AG09309 (cell line): ENCODE measurements at regions not wholly inside any gene's neighbourhood (a gene's known extent, or its start where the extent isn't known, plus 50 kb on each side); places are given as distances from the start of the nearest gene placed in this dataset.
A peak's percentile ranks its signal among the peaks of the same experiment; 100 is the strongest.

ENCODE experiments used
- DNase-seq: peaks from one replicate; pipeline ENCODE4 v3.0.0-alpha.2; 2010; ENCODE audit warnings: low read depth
- H3K4me3 ChIP-seq: 2 replicates; pipeline ENCODE4 v1.5.1; 2011; ENCODE audit warnings: mild to moderate bottlenecking, low read depth, low read length, moderate library complexity; ENCODE audit not compliant: control insufficient read depth
- TF ChIP-seq, protein P1 (sequence below): IDR thresholded peaks from 2 replicates; pipeline ENCODE4 v1.5.1; 2011; ENCODE audit warnings: mild to moderate bottlenecking, low read depth, low read length, inconsistent platforms; ENCODE audit not compliant: insufficient read depth, control insufficient read depth; ENCODE audit errors: missing control alignments

- TF ChIP-seq, protein P1, sequence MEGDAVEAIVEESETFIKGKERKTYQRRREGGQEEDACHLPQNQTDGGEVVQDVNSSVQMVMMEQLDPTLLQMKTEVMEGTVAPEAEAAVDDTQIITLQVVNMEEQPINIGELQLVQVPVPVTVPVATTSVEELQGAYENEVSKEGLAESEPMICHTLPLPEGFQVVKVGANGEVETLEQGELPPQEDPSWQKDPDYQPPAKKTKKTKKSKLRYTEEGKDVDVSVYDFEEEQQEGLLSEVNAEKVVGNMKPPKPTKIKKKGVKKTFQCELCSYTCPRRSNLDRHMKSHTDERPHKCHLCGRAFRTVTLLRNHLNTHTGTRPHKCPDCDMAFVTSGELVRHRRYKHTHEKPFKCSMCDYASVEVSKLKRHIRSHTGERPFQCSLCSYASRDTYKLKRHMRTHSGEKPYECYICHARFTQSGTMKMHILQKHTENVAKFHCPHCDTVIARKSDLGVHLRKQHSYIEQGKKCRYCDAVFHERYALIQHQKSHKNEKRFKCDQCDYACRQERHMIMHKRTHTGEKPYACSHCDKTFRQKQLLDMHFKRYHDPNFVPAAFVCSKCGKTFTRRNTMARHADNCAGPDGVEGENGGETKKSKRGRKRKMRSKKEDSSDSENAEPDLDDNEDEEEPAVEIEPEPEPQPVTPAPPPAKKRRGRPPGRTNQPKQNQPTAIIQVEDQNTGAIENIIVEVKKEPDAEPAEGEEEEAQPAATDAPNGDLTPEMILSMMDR: no peak
- H3K4me3 ChIP-seq: no peak overlapping the region
- no peak for DNase-seq
Measured at GRCh38 chr22:22430111-22430820, 78.3 kb downstream of the ZNF280B start.

GRCh38 chr22:22431271-22432220 is 77.0 kb downstream of the ZNF280B start:
- TF ChIP-seq, protein P1: peak; percentile 61
- peak; percentile 1 for DNase-seq
- no peak overlapping the region for H3K4me3 ChIP-seq

DNA sequence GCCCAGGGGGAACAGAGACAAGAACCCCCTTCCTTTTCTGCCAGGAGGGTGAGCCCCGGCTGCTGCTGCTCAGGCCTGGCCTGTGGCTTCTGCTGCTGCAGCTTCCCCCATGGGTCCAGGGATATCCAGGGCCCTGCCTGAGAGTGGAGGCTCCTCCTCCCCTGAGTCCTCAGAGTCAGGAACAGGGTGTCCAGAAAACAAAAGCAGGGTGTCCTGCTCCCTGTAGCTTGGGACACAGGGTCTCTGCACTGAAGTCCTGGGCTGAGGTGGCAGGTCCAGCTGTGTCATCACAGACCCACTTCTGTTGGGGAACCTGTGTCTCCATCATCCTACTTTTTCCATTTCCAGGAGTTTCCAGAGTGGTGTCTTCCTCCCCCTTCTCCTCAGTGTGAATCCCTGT is 76.1 kb downstream of the ZNF280B start:
- no peak for DNase-seq
- no peak overlapping the region for H3K4me3 ChIP-seq
- TF ChIP-seq, protein P1: no peak

- TF ChIP-seq, protein P1: no peak
- DNase-seq: no peak
Measured at GRCh38 chr22:22432937-22433336, 75.6 kb downstream of the ZNF280B start.

GRCh38 chr22:22433770-22434169 is 74.8 kb downstream of the ZNF280B start:
- no peak for DNase-seq

More at GRCh38 chr22:22432937-22433336, 75.6 kb downstream of the ZNF280B start:
- H3K4me3 ChIP-seq: no peak overlapping the region

More at GRCh38 chr22:22433770-22434169, 74.8 kb downstream of the ZNF280B start:
- TF ChIP-seq, protein P1: no peak
- no peak overlapping the region for H3K4me3 ChIP-seq
